ENCODE measurements at regions not wholly inside any gene's neighbourhood (a gene's known extent, or its start where the extent isn't known, plus 50 kb on each side); places are given as distances from the start of the nearest gene placed in this dataset.
A peak's percentile ranks its signal among the peaks of the same experiment; 100 is the strongest.

GRCh38 chr16:48013491-48013901, 142.3 kb downstream of the ABCC12 start:
- H3K27me3 ChIP-seq (ENCODE audit: control insufficient read depth, insufficient read depth, low read length) = no peaks in the 10 kb centered on the region
- no peak for TF ChIP-seq CTCF (IDR thresholded peaks at IDR 0.05; ENCODE audit: insufficient read depth, low read length, poor library complexity, severe bottlenecking)
- peak; percentile 87 for DNase-seq (ENCODE audit: low read depth)
- H3K4me3 ChIP-seq (ENCODE audit: low read depth, low read length) = no peak overlapping the region
- H3K36me3 ChIP-seq (ENCODE audit: control insufficient read depth, insufficient read depth, low read length) = no peaks in the 10 kb centered on the region

- TF ChIP-seq CTCF (IDR thresholded peaks at IDR 0.05; ENCODE audit: insufficient read depth, low read length, poor library complexity, severe bottlenecking) = no peak
- Histone ChIP-seq H3K27me3 (ENCODE audit: control insufficient read depth, insufficient read depth, low read length) (no peaks in the 10 kb centered on the region), H3K36me3 (ENCODE audit: control insufficient read depth, insufficient read depth, low read length) (no peaks in the 10 kb centered on the region), H3K4me3 (ENCODE audit: low read depth, low read length) (no peak overlapping the region)
- no peak for DNase-seq (ENCODE audit: low read depth)
Observed at GRCh38 chr16:48011878-48012658, 143.7 kb downstream of the ABCC12 start.

GRCh38 chr16:48011466-48011865, 144.3 kb downstream of the ABCC12 start:
- H3K36me3 ChIP-seq (ENCODE audit: control insufficient read depth, insufficient read depth, low read length) = no peaks in the 10 kb centered on the region
- TF ChIP-seq CTCF (IDR thresholded peaks at IDR 0.05; ENCODE audit: insufficient read depth, low read length, poor library complexity, severe bottlenecking) = no peak
- DNase-seq (ENCODE audit: low read depth) = no peak
- no peak overlapping the region for H3K4me3 ChIP-seq (ENCODE audit: low read depth, low read length)
- H3K27me3 ChIP-seq (ENCODE audit: control insufficient read depth, insufficient read depth, low read length) = no peaks in the 10 kb centered on the region

GRCh38 chr16:48008011-48008525, 147.7 kb downstream of the ABCC12 start:
- Histone ChIP-seq H3K4me3 (ENCODE audit: low read depth, low read length) (no peak overlapping the region), H3K36me3 (ENCODE audit: control insufficient read depth, insufficient read depth, low read length) (no peaks in the 10 kb centered on the region), H3K27me3 (ENCODE audit: control insufficient read depth, insufficient read depth, low read length) (no peaks in the 10 kb centered on the region)
- DNase-seq (ENCODE audit: low read depth) = no peak
- TF ChIP-seq CTCF (IDR thresholded peaks at IDR 0.05; ENCODE audit: insufficient read depth, low read length, poor library complexity, severe bottlenecking) = no peak

GRCh38 chr16:48004141-48004695, 151.6 kb downstream of the ABCC12 start:
- DNase-seq (ENCODE audit: low read depth) = no peak
- Histone ChIP-seq H3K27me3 (ENCODE audit: control insufficient read depth, insufficient read depth, low read length) (no peaks in the 10 kb centered on the region), H3K4me3 (ENCODE audit: low read depth, low read length) (no peak overlapping the region), H3K36me3 (ENCODE audit: control insufficient read depth, insufficient read depth, low read length) (no peaks in the 10 kb centered on the region)
- TF ChIP-seq CTCF (IDR thresholded peaks at IDR 0.05; ENCODE audit: insufficient read depth, low read length, poor library complexity, severe bottlenecking) = no peak

All from kidney epithelial cell (primary cell).